ENCODE measurements at regions not wholly inside any gene's neighbourhood (a gene's known extent, or its start where the extent isn't known, plus 50 kb on each side); places are given as distances from the start of the nearest gene placed in this dataset.

- no TSS peak for BruUV-seq (replicated peaks)
- in situ Hi-C loops (cut with HindIII; ENCODE audit: extremely low pct_ligation_motif_present, low pct_unique_long_range_greater_than_20kb) (no loop called here), intact Hi-C loops (cut with micrococcal nuclease; ENCODE audit: unreplicated experiment) (no loop called here)
- Histone ChIP-seq H2AFZ (ENCODE audit: low read length) (no peak overlapping the region), H3K4me3 (replicated peaks in 1 of 3; ENCODE audit: insufficient read depth in 1 of 3, low read depth in 2 of 3, low read length in 3 of 3) (no peak overlapping the region), H4K20me1 (ENCODE audit: insufficient read depth, low read length) (no peaks in the 10 kb centered on the region), H3K9me3 (ENCODE audit: low read length) (no peaks in the 10 kb centered on the region), H3K27ac (ENCODE audit: extremely low read length, insufficient read depth, low read length) (no peak overlapping the region), H3K27me3 (ENCODE audit: control insufficient read depth in 1 of 2, insufficient read depth in 2 of 2, low read length in 2 of 2) (no peaks in the 10 kb centered on the region), H3K9ac (ENCODE audit: insufficient read depth, low read depth, low read length) (no peak overlapping the region), H3K79me2 (ENCODE audit: insufficient read depth, low read length) (no peaks in the 10 kb centered on the region), H3K36me3 (replicated peaks in 1 of 2; ENCODE audit: control insufficient read depth in 1 of 2, insufficient read depth in 2 of 2, low read length in 2 of 2) (no peaks in the 10 kb centered on the region), H3K4me1 (ENCODE audit: insufficient read depth, low read length) (no peaks in the 10 kb centered on the region), H3K4me2 (ENCODE audit: low read depth, low read length) (no peak overlapping the region)
- ChIA-PET CTCF (ENCODE audit: low intra/inter-chr PET ratio, low total read pairs) (no interaction called here), POLR2A (no interaction called here)
- DNase-seq (ENCODE audit: low spot score) (no peak), ATAC-seq (no peak), FAIRE-seq (no peak)
- 37% methylated on average over 1 of the region's 1 CpG for WGBS (ENCODE audit: low lambda C conversion rate)
- TF ChIP-seq ZNF276 (CRISPR knock-in tag; IDR thresholded peaks at IDR 0.05; ENCODE audit: low read depth) (no peak), ZNF792 (CRISPR knock-in tag; IDR thresholded peaks at IDR 0.05) (no peak), TFDP2 (CRISPR knock-in tag; IDR thresholded peaks at IDR 0.05) (no peak), HOMEZ (CRISPR knock-in tag; IDR thresholded peaks at IDR 0.05; ENCODE audit: low read depth) (no peak), STAG1 (CRISPR knock-in tag; IDR thresholded peaks at IDR 0.05) (no peak), AHDC1 (CRISPR knock-in tag; IDR thresholded peaks at IDR 0.05; ENCODE audit: borderline replicate concordance) (no peak), TMF1 (CRISPR knock-in tag; IDR thresholded peaks at IDR 0.05; ENCODE audit: low read depth) (no peak), ZNF367 (CRISPR knock-in tag; IDR thresholded peaks at IDR 0.05; ENCODE audit: borderline replicate concordance) (no peak), ZNF333 (CRISPR knock-in tag; IDR thresholded peaks at IDR 0.05; ENCODE audit: borderline replicate concordance) (no peak), ZBTB39 (CRISPR knock-in tag; IDR thresholded peaks at IDR 0.05) (no peak), RFX3 (CRISPR knock-in tag; IDR thresholded peaks at IDR 0.05) (no peak), ATF4 (CRISPR knock-in tag; IDR thresholded peaks at IDR 0.05) (no peak)
Observed at GRCh38 chr4:115883847-115884246, 770.4 kb upstream of the NDST4 start.

All from HepG2 (cell line).